Stomach smooth muscle (tissue), 2 donors: ENCODE measurements at regions not wholly inside any gene's neighbourhood (a gene's known extent, or its start where the extent isn't known, plus 50 kb on each side); places are given as distances from the start of the nearest gene placed in this dataset.

Experiments
- H3K27ac ChIP-seq: one replicate; pipeline ENCODE4 v1.7.0; 2013; ENCODE audit warnings: mild to moderate bottlenecking, low read length, inconsistent platforms
- H3K27me3 ChIP-seq, 2 donors: one replicate each; pipeline ENCODE4 v1.7.0; 2013; ENCODE audit warnings: low read length in 2 of 2; ENCODE audit not compliant: insufficient read depth in 2 of 2, control insufficient read depth in 1 of 2
- H3K36me3 ChIP-seq, 2 donors: one replicate each; pipeline ENCODE4 v1.7.0; 2013; ENCODE audit warnings: low read length in 2 of 2; ENCODE audit not compliant: control insufficient read depth in 2 of 2, insufficient read depth in 2 of 2
- H3K4me1 ChIP-seq: one replicate; pipeline ENCODE4 v1.7.0; 2013; ENCODE audit warnings: low read length; ENCODE audit not compliant: control insufficient read depth, insufficient read depth
- H3K4me3 ChIP-seq, 2 donors: one replicate each; pipeline ENCODE4 v1.7.0; 2013; ENCODE audit warnings: low read length in 2 of 2
- H3K9ac ChIP-seq, 2 donors: one replicate each; pipeline ENCODE4 v1.7.0; 2013; ENCODE audit warnings: low read length in 2 of 2, mild to moderate bottlenecking in 1 of 2
- H3K9me3 ChIP-seq, 2 donors: one replicate each; pipeline ENCODE4 v1.7.0; 2013; ENCODE audit warnings: low read length in 2 of 2; ENCODE audit not compliant: control insufficient read depth in 2 of 2
- donor health status: healthy.
- donor health status: Pancreatic carcinoma.

DNA sequence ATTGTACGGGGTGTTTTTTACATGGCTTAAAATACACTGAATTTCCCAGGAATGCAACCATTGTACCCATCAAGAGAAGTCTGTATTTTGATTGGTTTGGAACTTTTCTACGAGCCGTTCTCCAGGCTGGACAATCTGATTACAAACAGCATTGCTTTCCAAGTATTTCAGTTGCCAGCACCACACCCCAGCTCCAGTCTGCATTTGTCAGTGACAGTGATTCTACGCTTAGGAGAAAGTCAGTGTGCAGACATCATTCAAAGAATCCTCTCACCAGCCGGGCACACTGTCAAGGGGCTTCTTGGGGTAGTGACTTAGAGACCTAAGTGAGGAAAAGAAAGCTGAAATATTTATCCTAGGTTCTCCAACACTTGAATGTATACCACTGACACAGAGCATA lies 194.1 kb downstream of the ANAPC1 start:
- H3K27ac ChIP-seq, result no peak overlapping the region
- H3K4me3 ChIP-seq, result no peak overlapping the region
- H3K9ac ChIP-seq, result no peak overlapping the region
- H3K36me3 ChIP-seq, result no peaks in the 10 kb centered on the region
- no peaks in the 10 kb centered on the region for H3K27me3 ChIP-seq
- H3K4me1 ChIP-seq, result no peaks in the 10 kb centered on the region
- peaks cover 0 to 4% of the 10 kb centered on the region in 2 donors for H3K9me3 ChIP-seq

GRCh38 chr2:111691164-111691875 lies 192.7 kb downstream of the ANAPC1 start:
- Histone ChIP-seq H3K27ac (no peak overlapping the region), H3K36me3 (no peaks in the 10 kb centered on the region), H3K9ac (no peak overlapping the region), H3K27me3 (no peaks in the 10 kb centered on the region), H3K4me1 (no peaks in the 10 kb centered on the region), H3K9me3 (peaks cover 0 to 8% of the 10 kb centered on the region in 2 donors), H3K4me3 (no peak overlapping the region)

GRCh38 chr2:111692311-111692710 lies 191.7 kb downstream of the ANAPC1 start:
- Histone ChIP-seq H3K9me3 (peaks cover 0 to 8% of the 10 kb centered on the region in 2 donors), H3K4me3 (no peak overlapping the region), H3K27me3 (no peaks in the 10 kb centered on the region), H3K36me3 (no peaks in the 10 kb centered on the region), H3K27ac (no peak overlapping the region), H3K9ac (no peak overlapping the region), H3K4me1 (no peaks in the 10 kb centered on the region)

DNA sequence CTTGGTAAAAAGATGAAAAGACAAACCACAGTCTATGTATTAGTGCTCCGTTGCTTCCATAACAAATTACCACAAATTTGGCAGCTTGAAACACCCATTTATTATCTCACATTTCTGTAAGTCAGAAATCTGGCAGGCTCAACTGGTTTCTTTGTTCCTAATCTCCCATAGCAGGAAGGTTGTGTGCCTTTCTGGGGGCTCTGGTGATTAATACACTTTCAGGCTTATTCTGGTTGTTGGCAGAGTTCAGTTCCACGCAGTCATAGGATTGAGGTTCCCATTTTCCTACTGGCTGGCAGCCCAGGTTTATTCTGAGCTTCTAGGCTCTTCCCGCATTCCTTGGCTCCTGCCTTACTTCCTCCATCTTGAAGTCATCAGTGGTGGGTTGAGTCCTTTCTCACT lies 189.3 kb downstream of the ANAPC1 start:
- Histone ChIP-seq H3K4me3 (no peak overlapping the region), H3K36me3 (no peaks in the 10 kb centered on the region), H3K27me3 (no peaks in the 10 kb centered on the region), H3K9ac (no peak overlapping the region), H3K4me1 (peaks cover 3% of the 10 kb centered on the region), H3K27ac (no peak overlapping the region), H3K9me3 (peaks cover 0 to 8% of the 10 kb centered on the region in 2 donors)

DNA sequence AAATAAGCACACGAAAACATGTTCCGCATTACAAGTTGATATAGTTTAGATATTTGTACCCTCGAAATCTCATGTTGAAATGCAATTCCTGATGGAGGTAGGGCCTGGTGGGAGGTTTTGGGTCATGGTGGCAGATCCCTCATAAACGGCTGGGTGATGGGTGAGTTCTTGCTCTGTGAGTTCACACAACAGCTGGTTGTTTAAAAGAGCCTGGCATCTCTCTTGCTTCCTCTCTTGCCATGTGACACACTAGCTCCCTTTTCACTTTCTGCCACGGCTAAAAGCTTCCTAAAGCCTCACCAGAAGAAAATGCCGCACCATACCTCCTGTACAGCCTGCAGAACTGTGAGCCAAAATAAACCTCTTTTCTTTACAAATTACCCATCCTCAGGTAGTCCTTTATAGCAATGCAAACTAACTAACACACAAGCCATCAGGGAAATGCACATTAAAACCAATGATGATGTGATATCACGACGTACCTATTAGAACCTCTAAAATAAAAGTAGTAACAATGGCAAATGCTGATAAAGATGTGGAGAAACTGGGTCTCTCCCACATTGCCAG lies 188.5 kb downstream of the ANAPC1 start:
- Histone ChIP-seq H3K36me3 (no peaks in the 10 kb centered on the region), H3K4me3 (no peak overlapping the region), H3K4me1 (peaks cover 3% of the 10 kb centered on the region), H3K27ac (no peak overlapping the region), H3K9ac (no peak overlapping the region), H3K27me3 (no peaks in the 10 kb centered on the region), H3K9me3 (peaks cover 0 to 8% of the 10 kb centered on the region in 2 donors)

GRCh38 chr2:111696226-111696625 lies 187.8 kb downstream of the ANAPC1 start:
- Histone ChIP-seq H3K9me3 (peaks cover 0 to 8% of the 10 kb centered on the region in 2 donors), H3K4me1 (peaks cover 3% of the 10 kb centered on the region), H3K36me3 (no peaks in the 10 kb centered on the region), H3K27ac (no peak overlapping the region), H3K4me3 (no peak overlapping the region), H3K27me3 (no peaks in the 10 kb centered on the region), H3K9ac (no peak overlapping the region)

DNA sequence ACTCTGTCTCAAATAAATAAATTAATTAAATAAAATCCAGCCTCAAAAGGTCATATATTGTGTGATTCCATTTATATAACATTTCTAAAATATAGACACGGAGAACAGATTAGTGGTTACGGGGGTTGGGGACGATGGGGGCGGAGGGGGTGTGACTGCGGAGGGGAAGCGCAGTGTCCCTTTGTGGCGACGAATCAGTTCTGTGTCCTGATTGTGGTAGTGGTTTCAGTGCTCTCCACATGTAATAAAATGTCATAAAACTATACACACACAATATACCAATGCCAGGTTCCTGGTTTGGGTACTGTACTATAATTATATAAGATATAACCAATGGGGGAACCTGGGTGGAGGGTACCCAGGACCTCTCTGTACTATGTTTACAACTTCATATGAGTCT lies 186.4 kb downstream of the ANAPC1 start:
- Histone ChIP-seq H3K4me3 (no peak overlapping the region), H3K4me1 (peaks cover 3% of the 10 kb centered on the region), H3K9ac (no peak overlapping the region), H3K36me3 (no peaks in the 10 kb centered on the region), H3K9me3 (peaks cover 0 to 8% of the 10 kb centered on the region in 2 donors), H3K27me3 (no peaks in the 10 kb centered on the region), H3K27ac (no peak overlapping the region)

DNA sequence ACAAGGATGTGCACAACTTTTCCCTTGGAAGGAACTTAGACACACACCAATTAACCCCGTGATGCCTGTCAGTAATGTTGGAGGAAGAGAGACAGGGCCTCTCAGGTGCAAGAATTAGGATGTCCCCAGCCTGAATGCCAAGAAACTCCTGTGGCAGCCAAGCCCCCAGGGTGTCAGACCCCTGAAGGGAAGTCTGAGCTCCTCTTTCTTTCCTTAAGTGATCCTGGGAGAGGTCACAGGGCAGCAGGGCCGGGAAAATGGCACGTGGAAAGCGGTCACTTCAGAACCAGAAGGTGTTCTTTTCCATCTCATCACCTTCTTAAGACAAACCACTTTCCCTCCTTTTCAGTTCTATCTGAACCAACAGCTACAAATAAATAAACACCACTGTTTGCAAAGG lies 185.9 kb downstream of the ANAPC1 start:
- no peaks in the 10 kb centered on the region for H3K36me3 ChIP-seq
- peaks cover 3% of the 10 kb centered on the region for H3K4me1 ChIP-seq
- H3K4me3 ChIP-seq, result no peak overlapping the region
- no peak overlapping the region for H3K27ac ChIP-seq
- H3K9me3 ChIP-seq, result peaks cover 0 to 8% of the 10 kb centered on the region in 2 donors
- H3K27me3 ChIP-seq, result no peaks in the 10 kb centered on the region
- no peak overlapping the region for H3K9ac ChIP-seq

GRCh38 chr2:111698743-111699554 lies 185.0 kb downstream of the ANAPC1 start:
- Histone ChIP-seq H3K27ac (no peak overlapping the region), H3K9me3 (peaks cover 0 to 8% of the 10 kb centered on the region in 2 donors), H3K27me3 (no peaks in the 10 kb centered on the region), H3K36me3 (no peaks in the 10 kb centered on the region), H3K9ac (no peak overlapping the region), H3K4me1 (peaks cover 3% of the 10 kb centered on the region), H3K4me3 (no peak overlapping the region)

DNA sequence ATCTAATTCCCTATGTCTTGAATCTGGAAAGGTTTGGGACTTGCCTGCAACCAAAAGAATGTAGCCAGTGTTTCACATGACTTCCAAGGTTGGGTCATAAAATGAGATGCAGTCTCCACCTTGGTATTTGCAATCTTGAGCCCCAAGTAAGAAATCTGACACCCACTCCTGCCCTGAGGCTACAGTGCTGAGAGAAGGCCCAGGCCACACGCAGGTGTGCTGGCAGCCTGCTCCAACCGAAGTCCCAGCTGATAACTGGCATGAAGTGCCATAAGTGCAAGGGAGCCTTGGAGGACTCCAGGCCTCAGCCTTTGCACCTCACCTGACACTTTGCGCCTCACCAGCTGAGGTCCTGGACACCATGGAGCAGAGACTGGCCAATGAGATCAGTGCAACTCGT lies 182.7 kb downstream of the ANAPC1 start:
- Histone ChIP-seq H3K27me3 (no peaks in the 10 kb centered on the region), H3K27ac (no peak overlapping the region), H3K4me3 (no peak overlapping the region), H3K36me3 (no peaks in the 10 kb centered on the region), H3K9me3 (no peaks in the 10 kb centered on the region), H3K9ac (no peak overlapping the region), H3K4me1 (peaks cover 3% of the 10 kb centered on the region)

GRCh38 chr2:111701798-111702118 lies 182.2 kb downstream of the ANAPC1 start:
- H3K9me3 ChIP-seq, result no peaks in the 10 kb centered on the region
- no peak overlapping the region for H3K27ac ChIP-seq
- peaks cover 3% of the 10 kb centered on the region for H3K4me1 ChIP-seq
- no peak overlapping the region for H3K9ac ChIP-seq
- H3K4me3 ChIP-seq, result no peak overlapping the region
- no peaks in the 10 kb centered on the region for H3K36me3 ChIP-seq
- H3K27me3 ChIP-seq, result no peaks in the 10 kb centered on the region
